ENCODE measurements at regions not wholly inside any gene's neighbourhood (a gene's known extent, or its start where the extent isn't known, plus 50 kb on each side); places are given as distances from the start of the nearest gene placed in this dataset.
"Not testable (repeated sequence)": the region's sequence is repeated elsewhere in the genome, so short reads cannot be mapped to it uniquely, and the experiment has no call there.

GRCh38 chr3:8311321-8311720 is 190.3 kb upstream of the LMCD1 start:
- Histone ChIP-seq H3K27ac (no peak overlapping the region), H3K4me3 (no peak overlapping the region), H3K9me3 (no peaks in the 10 kb centered on the region), H3K36me3 (no peaks in the 10 kb centered on the region), H3K4me1 (no peaks in the 10 kb centered on the region), H3K27me3 (ENCODE audit: low read depth) (no peaks in the 10 kb centered on the region)
- no peak for DNase-seq
- intact Hi-C loops (cut with DNase I): no loop called here
- no peak for TF ChIP-seq CTCF (IDR thresholded peaks at IDR 0.05)
- no peak for ATAC-seq

DNA sequence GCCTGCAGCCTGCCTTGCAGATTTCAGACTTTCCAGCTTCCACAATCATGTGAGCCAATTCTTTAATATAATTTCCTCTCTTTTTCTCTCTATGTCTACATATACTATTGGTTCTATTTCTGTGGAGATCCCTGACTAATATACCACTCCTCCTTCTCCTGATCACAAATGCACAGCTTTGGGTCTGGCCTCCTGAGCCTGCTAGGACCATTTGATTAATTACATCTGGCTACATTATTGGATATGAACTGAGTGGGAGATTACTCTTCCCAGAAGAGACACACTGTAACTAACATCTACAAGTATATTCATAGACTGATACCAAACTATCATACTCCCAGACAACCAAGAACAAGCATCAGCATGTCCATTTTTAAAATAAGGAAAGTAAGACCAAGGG is 188.9 kb upstream of the LMCD1 start:
- DNase-seq (no peak), ATAC-seq (no peak)
- Histone ChIP-seq H3K36me3 (no peaks in the 10 kb centered on the region), H3K27me3 (ENCODE audit: low read depth) (no peaks in the 10 kb centered on the region), H3K4me3 (no peak overlapping the region), H3K9me3 (no peaks in the 10 kb centered on the region), H3K4me1 (no peaks in the 10 kb centered on the region), H3K27ac (no peak overlapping the region)
- TF ChIP-seq CTCF (IDR thresholded peaks at IDR 0.05): no peak
- intact Hi-C loops (cut with DNase I): no loop called here

DNA sequence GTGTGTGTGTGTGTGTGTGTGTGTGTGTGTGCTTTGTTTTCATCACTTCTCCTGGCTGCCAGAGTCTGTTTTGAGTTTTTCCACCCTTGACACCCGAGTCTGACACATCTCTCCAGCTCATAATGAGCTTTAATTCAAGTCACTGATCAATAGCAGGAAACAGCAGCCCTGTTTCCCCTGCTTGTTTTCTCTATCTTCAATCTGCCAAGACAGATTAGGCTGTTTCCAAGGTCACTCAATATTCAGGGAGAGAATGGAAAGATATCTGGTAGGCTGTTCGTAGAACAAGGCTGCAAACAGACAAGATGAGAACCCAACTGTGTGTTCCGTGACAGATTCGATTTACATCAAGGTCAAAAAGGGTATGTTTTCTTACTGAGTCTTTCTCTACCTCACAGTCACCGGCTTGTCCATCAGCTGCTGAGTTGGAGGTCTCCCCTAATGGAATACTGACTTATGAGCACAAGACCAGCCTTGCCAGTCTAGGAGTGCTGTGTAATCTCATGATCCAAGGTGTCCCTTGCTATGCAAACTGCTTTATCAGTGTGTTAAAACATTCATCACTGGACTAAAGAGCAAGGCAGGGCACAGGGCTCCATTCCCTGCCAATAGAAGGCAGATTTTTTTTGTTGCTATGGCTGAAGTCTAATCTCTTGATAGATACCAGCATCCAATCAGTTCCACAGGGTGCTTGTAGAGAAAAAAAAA is 187.9 kb upstream of the LMCD1 start:
- no peak for TF ChIP-seq CTCF (IDR thresholded peaks at IDR 0.05)
- ATAC-seq: no peak
- intact Hi-C loops (cut with DNase I): no loop called here
- Histone ChIP-seq H3K27ac (no peak overlapping the region), H3K27me3 (ENCODE audit: low read depth) (no peaks in the 10 kb centered on the region), H3K9me3 (no peaks in the 10 kb centered on the region), H3K4me1 (no peaks in the 10 kb centered on the region), H3K36me3 (no peaks in the 10 kb centered on the region), H3K4me3 (no peak overlapping the region)
- no peak for DNase-seq

- H3K36me3 ChIP-seq; H3K27me3 ChIP-seq (ENCODE audit: low read depth); H3K27ac ChIP-seq; ATAC-seq; intact Hi-C loops (cut with DNase I); H3K4me1 ChIP-seq; H3K4me3 ChIP-seq; H3K9me3 ChIP-seq; DNase-seq: not testable (repeated sequence)
Observed at GRCh38 chr3:8315526-8315925, 186.1 kb upstream of the LMCD1 start.

GRCh38 chr3:8317661-8318649 is 183.7 kb upstream of the LMCD1 start:
- Histone ChIP-seq H3K27ac (no peak overlapping the region), H3K4me3 (no peak overlapping the region), H3K9me3 (no peaks in the 10 kb centered on the region), H3K36me3 (no peaks in the 10 kb centered on the region), H3K4me1 (no peaks in the 10 kb centered on the region), H3K27me3 (ENCODE audit: low read depth) (no peaks in the 10 kb centered on the region)
- no peak for DNase-seq
- TF ChIP-seq CTCF (IDR thresholded peaks at IDR 0.05): no peak
- ATAC-seq: no peak
- intact Hi-C loops (cut with DNase I): no loop called here

Data from lower lobe of right lung (tissue), 2 donors.